Activated T-helper 9 cell treated with anti-CD3 and anti-CD28 coated beads, Interleukin-2, amount 50 U/mL, for 16 hours (primary cell): ENCODE measurements at regions not wholly inside any gene's neighbourhood (a gene's known extent, or its start where the extent isn't known, plus 50 kb on each side); places are given as distances from the start of the nearest gene placed in this dataset.
"Not testable (repeated sequence)": the region's sequence is repeated elsewhere in the genome, so short reads cannot be mapped to it uniquely, and the experiment has no call there.

ENCODE experiments used
- DNase-seq: peaks from one replicate; pipeline ENCODE4 v3.0.0-alpha.2; 2020; ENCODE audit warnings: low read depth

DNA sequence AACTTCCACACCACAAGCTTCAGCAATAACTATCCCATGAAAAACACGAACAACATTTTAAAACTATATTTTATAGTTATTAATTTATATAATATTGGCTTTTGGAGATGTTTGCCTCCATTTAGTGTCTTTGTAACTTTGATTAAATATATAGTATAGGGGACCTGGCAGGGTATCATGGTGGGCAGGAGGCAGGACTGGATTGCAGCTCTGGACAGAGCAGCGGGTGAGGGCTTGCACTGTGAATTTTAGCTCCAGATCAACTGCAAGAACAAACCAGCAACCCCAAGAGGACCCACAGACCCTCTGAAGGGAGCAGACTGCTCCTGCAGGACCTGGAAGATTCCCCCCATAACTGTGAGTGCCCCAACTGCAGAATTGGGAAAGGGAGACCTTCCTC lies 777.9 kb downstream of the KCNJ2 start:
- DNase-seq, result no peak

DNA sequence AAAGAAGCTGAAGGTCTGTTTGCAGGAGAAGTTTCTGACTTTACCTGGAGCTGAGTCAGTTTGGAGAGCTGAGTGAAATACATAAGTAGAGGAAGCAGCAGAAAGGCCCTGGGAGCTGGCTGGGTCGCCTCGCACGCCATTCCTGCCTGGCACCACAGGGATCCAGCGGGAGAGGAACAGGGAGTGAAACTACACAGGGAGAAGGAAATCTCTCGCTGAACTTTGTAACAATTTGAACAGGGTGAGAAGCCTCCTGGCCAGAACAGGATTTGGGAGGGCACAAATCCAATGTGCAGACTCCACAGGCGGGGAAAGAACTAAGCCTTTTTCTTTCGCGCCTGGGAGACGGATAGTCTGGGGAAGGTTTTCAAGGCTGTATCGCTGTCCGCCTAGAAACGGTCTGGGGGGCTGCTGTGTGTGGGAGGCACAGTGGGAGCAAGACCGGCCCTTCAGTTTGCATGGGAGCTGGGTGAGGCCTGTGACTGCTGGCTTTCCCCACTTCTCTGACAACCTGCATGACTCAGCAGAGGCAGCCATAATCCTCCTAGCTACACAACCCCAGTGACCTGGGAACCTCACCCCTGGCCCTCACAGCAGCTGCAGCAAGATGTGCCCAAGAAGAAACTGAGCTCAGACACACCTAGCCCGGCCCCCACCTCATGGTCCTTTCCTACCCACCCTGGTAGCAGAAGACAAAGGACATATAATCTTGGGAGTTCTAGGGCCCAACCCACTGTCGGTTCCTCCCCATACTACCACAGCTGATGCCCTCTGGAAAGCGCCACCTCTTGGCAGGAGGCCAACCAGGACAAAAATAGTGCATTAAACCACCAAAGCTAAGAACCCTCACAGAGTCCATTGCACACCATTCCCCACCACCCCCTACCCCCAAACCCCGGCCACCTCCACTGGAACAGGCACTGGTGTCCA lies 778.6 kb downstream of the KCNJ2 start:
- DNase-seq, result no peak

GRCh38 chr17:70953140-70953539 lies 783.8 kb downstream of the KCNJ2 start:
- DNase-seq, result not testable (repeated sequence)

DNA sequence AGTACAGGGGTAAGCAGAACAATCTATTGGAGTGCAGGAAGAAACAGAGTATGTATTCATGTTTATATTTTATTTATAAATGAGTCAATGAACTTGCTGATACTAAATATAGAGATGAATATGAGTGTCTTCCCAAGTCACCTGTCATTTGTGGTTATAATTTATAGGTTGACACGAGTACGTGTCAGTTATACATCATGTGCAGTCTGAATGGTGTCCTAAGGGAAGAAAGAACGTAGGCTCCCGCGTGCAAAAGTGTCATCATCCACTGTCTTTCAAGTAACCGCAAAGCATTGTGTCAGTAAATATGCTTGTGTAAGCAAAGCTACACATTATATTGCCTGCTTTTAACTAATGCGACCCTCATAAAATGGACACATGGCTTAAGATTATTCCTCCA lies 786.1 kb downstream of the KCNJ2 start:
- no peak for DNase-seq

GRCh38 chr17:70956726-70957125 lies 787.4 kb downstream of the KCNJ2 start:
- no peak for DNase-seq

DNA sequence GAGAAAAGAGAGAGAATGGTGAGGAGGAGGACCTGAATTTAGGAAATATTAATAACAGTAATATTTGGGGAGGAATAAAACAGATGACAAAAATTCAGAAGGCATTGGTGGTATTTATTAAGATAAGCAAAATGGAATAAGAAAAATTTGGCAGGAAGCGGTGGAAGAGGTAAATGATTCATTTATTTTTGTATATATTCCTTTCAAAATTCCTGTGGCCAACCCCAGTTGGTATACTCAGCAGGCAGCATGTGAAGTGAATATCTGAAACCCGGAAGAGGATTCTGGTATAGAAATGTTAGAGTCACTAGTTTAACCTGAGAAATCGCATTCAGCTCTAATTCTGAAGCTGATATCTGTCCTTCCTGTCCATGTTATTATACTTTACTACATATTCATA lies 792.0 kb downstream of the KCNJ2 start:
- no peak for DNase-seq

DNA sequence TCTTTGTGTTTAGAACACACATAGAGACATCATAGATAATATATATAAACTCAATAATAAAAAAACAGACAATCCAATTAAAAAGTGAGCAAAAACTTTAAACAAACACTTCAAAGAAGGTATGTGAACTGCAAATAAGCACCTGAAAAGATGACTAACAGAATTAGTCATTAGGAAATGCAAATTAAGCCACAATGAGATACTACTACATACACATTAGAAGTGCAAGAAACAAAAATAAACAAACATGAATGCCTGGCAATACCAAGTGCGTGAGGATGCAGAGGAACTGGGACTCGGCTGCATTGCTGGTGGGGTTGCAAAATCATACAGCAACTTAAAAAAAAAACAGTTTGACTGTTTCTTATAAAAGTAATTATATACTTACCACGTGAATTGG lies 799.0 kb downstream of the KCNJ2 start:
- DNase-seq, result no peak

DNA sequence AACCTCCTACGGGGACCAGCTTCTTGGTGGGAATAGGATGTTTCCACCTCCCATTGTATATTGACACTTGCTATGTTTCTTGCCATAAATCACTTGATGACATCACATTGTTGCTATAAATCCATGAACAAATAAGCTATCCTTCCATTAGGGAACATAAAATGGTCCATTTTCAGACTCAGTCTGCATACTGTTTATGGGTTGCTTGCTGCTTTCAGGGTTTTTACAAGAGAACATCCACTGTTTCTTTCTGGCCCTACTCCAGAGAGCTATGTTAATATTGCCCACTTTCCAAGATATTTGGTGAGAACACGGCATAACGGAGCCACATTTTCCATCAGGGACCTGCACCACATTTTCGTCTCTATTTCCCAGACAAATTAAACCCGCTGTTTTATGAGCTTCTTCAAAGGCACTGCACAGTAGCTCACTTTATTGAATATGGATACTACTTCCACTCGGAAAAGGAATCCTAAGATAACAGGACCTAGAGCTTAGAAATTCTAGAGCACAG lies 800.2 kb downstream of the KCNJ2 start:
- DNase-seq, result no peak

GRCh38 chr17:70976447-70976846 lies 807.1 kb downstream of the KCNJ2 start:
- DNase-seq, result no peak

DNA sequence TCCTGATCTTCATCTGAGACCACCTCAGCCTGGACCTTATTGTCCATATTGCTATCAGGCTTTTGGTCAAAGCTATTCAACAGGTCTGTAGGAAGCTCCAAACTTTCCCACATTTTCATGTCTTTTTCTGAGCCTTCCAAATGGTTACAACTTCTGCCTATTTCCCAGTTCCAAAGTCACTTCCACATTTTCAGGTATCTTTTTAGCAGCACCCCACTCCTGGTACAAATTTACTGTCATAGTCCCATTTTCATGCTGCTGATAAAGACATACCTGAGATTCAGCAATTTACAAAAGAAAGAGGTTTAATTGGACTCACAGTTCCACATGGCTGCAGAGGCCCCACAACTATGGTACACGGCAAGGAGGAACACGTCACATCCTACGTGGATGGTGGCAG lies 815.5 kb downstream of the KCNJ2 start:
- no peak for DNase-seq

- DNase-seq, result no peak
Observed at GRCh38 chr17:70987867-70988340, 818.6 kb downstream of the KCNJ2 start.

DNA sequence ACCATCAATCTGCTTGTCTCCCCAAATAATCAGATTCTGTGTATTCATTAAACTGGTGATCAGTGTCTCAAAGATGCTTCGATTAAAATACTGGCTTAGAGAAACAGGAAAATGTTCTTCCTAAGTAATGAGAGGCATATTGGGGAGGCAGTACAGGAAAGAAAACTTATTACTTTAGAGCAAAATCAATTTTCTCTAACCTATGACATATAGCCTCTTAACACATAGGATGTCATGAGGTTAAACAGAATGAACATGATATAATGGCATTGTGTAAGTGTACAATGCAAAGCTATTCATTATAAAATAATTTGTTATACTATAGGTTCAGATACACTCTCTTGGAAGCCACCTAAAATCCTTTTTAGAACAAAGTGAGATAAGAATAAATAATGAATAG lies 819.3 kb downstream of the KCNJ2 start:
- no peak for DNase-seq

GRCh38 chr17:70989280-70989679 lies 819.9 kb downstream of the KCNJ2 start:
- DNase-seq, result no peak

- no peak for DNase-seq
Observed at GRCh38 chr17:70994194-70994593, 824.9 kb downstream of the KCNJ2 start.

- DNase-seq, result no peak
Observed at GRCh38 chr17:70995997-70996396, 826.7 kb downstream of the KCNJ2 start.

DNA sequence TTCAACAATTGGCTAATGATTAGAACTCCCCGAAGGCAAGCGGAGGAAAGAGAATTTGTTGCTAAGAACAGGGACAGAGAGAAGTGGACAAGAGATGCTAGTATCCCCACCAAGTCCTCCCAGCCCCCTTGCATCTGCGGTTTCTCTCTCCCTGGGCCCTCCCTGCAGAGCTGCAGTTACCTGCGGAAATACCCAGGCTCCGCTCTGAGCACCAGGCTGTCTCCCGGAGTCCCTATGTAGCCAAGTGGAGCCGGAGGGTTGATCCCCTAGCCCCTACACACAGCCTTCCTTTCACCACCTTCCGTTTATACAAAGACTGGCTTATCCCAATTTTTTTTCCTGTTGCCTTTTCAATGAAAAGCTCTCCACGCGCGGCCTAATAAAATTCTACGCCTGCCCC lies 834.4 kb downstream of the KCNJ2 start:
- no peak for DNase-seq

DNA sequence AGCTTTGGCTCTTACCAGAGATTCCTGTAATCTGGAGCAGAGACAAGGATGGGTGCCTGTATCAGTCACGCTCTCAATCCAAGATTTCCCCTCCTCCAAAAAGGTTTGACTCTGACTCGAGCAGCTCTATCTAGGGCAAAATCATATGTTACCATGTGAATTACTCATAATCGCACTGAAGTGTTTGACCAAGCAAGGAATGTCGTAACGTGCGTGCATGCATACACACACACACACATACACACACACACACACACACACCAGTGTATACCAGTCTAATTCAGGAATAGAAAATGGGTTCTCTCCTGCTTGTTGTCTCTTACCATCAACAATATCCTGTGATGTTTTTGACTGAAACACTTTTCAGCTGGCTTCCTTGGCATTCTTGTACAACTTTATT lies 835.1 kb downstream of the KCNJ2 start:
- no peak for DNase-seq

- no peak for DNase-seq
Observed at GRCh38 chr17:71011391-71011790, 842.1 kb downstream of the KCNJ2 start.

- no peak for DNase-seq
Observed at GRCh38 chr17:71019699-71020098, 850.4 kb downstream of the KCNJ2 start.

DNA sequence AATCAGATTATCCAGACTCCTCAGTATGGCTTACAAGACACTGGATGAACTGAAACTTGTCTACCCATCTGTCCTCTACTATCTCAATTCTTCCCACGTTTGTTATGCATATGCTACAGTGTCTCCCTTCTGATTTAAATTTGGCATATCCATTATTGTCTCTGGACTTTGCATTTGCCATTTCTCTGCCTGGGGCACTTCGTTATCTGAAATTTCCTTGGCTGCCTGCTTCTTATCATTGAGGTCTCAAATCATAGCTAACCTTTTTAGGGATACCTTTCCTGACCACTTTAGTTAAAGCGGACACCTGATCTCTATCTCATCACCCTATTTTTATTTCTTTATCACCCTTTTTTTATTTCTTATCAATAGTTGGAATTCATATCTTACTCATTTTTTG lies 853.4 kb downstream of the KCNJ2 start:
- no peak for DNase-seq

- DNase-seq, result no peak
Observed at GRCh38 chr17:71023249-71024030, 854.1 kb downstream of the KCNJ2 start.

DNA sequence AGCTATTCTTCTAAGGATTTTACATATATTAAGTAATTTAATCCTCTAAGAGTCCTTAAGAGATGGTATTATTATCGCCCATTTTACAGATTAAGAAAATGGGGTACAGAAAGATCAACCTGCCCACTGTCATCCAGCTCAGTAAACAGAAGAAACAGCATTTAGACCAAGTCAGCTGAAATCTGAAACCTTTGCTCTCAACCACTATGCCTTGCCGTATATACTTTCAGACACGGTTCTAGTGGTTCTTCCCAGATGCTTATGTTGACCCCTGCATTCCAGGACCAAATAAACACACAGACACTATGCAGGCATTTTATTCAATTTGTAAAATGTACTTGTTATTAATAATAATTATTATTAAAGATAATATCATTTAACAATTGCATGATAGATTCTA lies 854.8 kb downstream of the KCNJ2 start:
- no peak for DNase-seq

- no peak for DNase-seq
Observed at GRCh38 chr17:71024969-71025368, 855.6 kb downstream of the KCNJ2 start.
